Midbrain (tissue), 1 donor: ENCODE measurements at regions not wholly inside any gene's neighbourhood (a gene's known extent, or its start where the extent isn't known, plus 50 kb on each side); places are given as distances from the start of the nearest gene placed in this dataset.

Experiments
- DNase-seq: peaks from one replicate; lab custom pipeline; 2025; lab: John Stamatoyannopoulos, UW

DNA sequence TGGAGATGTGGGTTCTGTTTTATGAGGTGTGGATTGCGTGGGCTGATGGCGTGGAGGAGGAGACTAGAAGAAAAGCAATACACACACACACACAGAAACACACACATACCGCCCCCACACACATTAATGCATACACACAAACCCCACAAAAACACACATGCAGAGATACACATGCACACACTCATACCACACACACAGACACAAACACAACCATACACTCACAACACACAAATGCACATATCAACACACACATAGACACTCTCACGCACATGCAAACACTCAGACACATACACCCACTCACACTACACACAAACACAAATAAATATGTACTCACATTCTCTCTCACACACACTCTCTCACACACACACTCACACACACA lies 75.7 kb upstream of the UBL3 start:
- DNase-seq: no peak

DNA sequence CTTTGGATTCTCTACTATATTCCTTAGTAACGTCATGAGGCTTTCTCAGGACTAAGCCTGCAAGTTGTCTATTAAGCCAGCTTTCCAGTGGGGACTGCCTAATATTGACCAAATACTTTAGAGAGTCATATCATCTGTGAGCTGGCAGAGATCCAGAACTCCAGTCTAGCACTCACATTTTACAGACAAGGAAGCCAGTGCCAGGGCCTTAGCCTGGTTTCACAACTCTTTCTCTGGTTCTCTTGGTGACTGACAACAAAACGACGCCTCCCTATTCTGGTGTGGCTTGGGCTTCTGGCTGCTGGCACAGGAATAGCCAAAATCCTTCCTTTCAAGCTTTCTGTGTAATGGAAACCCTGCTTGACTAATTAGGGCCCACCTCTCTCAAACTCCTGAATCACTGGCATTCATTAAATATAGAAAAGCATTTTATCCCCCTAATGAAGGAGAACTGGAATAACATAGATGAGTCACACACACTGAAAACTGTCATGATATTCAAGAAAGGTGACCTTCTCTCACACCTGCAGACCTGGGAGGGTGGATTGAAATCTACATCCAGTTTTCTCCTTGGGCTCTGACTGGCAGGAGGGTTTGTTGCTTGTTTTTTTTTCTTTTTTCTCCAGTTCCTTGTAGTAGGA lies 75.2 kb upstream of the UBL3 start:
- DNase-seq: peak; percentile 25

DNA sequence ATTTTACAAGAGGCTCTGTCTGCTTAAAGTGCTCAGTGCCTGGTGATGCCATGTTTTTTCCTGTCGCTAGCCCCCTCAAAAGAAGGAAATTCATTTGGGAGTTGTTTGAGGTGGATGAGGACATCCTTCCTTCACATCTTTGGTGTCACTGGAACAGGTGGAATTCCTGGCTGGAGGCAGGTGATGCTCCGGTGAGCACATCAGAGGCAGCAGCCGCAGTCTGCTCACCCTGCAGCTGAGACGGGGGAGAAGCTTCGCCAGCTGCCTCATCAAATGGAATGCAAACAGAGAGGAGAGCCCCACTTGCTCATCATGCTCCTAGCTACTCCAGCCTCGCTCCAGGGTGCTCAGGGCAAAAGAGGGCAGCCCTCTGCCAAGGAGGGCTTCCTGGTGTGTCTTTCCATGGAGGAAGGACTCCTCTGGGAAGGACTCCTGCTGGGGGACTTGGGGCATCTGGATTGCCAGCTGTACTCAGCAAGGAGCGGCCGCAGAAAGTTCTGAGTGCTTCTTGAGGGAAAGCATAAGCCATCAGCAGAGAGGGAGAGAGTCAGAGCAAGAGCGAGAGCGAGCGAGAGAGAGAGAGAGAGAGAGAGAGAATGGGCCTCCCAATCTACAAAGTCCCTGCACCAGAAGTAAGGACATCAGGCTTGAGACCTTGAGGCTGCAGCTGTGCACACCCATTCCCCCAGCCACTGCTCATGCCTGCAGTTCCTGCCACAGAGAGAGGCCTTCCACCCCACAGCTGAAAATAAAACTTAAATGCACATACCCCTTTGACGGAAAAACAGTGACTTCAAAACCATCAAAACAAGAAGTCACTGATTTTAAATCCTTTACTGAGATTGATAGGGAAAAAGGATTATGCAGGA lies 74.3 kb upstream of the UBL3 start:
- no peak for DNase-seq

DNA sequence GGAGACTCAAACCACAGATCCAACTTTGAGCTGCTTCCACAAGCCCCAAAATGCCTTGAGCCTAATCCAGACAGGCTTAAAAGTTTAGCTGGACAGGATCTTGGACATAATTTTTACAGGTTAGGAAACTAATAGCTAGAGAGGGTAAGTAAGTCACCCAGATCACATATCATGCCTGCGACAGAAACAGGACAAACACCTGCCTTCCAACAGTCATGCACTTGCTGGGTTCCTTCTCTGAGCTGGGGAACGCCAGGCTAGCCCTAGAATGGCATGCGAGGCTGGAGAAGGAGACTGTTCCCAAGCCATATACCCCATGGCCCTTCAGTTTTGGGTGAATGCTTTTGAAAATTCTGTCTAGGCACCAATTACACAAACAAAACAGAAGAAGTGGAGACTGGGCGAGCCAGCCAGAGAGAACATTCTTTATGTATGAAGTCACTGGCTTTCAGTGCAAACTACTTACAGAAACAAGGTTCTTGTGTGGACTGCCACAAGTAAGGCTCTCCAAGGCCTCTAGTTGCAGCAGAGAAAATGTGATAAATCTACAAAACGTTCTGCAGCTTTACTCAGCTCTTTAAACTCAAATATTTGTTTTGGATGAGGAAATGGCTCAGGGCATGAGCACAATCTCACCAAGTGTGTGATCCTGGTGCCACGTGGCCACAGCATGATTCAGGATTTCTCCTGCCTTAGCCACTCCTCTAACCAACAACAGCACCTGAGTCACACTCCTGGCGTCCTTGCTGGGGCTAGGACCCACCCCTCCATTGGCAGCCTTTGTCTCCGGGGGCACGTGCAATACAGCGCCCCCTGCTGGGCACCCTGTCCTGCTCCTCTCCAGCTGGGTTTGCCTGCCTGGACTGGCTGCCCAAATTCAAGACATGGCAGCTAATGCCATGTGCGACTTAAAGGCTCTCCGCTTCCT lies 73.4 kb upstream of the UBL3 start:
- DNase-seq: peak; percentile 10

DNA sequence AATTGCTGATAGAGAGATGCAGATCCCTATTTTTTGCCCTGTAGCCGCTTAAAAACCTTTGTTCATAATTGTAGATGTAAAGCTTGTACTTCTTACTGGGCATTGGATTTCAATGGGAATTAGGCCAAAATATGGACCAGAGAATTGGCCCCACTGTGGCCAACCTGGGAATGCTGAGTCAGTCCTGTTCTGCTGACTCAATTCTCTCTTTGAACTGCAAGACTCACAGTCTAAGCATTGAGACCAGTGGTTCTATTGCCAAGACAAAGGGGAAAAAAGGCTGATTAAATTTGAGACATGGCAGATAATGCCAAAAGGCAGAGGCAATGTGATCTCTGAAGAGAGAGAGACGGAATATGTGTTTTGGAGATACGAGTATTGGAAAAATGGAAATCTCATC lies 72.5 kb upstream of the UBL3 start:
- DNase-seq: no peak

DNA sequence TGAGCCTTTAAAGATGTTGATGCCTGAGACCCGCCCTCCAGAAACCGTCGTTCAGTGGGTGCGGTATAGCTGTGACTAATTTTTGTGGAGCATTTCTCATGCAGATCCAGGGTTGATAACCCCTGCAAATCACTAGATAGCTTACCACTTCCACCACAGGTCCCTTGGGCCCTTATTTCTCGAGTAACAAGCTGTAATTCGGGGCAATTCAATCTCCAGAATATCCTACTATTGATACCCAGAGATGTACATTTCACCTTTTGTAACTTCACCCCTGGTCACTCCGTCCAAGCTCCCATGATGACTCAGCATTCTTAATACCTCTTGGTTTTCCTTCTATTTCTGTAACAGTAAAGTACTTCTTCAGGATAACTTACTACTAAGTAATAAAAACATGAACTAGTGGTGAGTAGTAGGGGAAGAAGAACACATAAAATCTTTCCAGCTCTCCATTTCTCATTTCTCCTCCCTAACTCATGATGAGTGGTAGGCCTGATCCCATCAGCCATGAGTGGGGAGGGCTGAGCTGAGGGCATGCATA lies 71.9 kb upstream of the UBL3 start:
- DNase-seq: no peak

DNA sequence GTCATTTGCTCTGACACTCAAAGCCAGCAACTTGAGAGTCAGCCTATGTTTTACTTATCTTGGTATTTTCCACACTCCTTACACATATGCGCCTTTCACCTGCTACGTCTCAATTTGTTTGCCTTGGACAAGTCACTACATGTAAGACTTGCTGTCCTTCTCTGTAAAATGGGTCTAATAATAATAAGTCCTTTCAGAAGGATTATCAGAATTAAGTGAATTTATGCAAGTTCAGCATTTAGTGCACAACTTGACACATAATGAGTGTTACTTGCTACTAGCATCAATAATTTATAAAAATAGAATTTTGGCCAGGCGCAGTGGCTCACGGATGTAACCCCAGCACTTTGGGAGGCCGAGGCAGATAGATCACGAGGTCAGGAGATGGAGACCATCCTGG lies 71.1 kb upstream of the UBL3 start:
- DNase-seq: no peak

DNA sequence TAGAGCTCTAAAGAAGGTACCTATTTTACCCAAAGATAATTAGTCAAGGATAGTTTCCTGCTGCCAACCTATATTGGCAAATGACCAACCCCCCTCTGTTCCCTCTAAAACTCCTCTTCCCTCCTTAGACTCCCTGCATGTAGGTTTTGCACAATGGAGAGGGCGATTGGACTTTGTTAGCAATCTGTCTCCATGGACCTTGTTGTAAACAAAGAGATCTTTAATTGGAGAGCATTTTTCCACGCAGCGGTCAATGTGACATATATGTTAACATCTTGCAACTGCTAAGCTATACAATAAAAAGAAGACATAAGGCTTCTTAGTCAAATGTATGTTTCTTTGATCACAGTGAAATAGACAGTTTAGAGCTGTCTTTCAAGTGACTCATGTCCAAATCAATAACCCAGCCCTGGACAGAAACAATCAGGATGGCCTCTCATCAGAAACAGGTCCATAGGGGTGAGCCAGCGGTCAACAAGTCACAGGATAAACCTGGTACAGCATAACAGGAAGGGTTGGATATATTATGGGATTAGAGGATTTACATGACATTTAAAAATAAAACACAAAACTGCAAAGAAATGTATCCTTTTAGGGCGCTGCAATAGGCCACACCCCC lies 69.7 kb upstream of the UBL3 start:
- DNase-seq: no peak

DNA sequence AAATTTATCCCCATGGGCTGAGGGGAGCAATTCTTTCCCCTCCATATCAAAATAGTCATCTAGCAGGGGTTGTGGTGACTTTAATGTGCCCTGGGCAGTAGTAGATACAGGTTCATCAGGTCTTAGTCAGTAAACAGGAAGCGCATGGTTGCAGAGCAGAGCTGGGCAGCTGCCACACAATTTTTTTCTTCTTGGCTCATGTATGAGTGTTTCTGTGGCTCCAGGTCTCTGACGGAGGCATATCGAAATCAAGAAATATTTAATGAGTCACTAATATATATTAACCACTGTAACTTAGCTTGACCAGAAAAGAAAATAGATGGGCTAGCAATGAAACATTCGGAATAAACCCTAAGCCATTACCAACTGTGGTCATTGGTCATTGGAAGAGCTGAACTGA lies 68.4 kb upstream of the UBL3 start:
- no peak for DNase-seq

DNA sequence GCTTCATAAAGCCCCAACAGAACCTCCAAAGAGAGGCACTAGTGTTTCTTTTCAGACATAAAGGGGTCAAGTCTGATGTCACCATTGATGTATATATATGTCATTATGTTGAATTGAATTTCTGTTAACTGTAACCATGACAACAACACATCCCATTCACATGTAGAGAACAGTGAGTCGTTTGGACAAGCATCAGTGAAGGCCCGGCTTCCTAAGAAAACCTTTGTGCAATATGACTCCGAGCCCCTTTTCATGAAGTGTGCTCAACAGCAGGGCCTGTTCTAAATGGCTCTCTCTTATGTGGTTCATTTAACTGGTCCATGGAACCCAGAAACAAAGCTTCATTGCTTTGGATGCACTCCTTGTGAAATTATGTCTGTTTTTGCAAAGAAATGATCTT lies 67.2 kb upstream of the UBL3 start:
- DNase-seq: no peak

DNA sequence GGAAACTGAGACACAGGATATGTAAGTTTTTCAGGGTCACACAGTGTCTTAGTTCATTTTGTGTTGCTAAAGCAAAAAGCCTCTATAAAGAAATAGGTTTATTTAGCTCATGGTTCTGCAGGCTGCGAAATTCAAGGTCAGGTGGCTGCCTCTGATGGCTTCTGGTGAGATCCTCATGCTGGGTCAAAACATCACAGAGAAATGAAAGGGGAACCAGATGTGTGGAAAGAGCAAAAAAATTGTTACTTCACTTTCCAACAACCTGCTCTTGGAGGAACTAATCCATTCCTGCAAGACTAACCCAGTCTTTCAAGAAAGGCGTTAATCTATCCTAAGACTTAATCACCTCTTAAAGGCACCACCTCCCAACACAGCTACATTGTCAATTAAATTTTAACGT lies 64.2 kb upstream of the UBL3 start:
- no peak for DNase-seq

DNA sequence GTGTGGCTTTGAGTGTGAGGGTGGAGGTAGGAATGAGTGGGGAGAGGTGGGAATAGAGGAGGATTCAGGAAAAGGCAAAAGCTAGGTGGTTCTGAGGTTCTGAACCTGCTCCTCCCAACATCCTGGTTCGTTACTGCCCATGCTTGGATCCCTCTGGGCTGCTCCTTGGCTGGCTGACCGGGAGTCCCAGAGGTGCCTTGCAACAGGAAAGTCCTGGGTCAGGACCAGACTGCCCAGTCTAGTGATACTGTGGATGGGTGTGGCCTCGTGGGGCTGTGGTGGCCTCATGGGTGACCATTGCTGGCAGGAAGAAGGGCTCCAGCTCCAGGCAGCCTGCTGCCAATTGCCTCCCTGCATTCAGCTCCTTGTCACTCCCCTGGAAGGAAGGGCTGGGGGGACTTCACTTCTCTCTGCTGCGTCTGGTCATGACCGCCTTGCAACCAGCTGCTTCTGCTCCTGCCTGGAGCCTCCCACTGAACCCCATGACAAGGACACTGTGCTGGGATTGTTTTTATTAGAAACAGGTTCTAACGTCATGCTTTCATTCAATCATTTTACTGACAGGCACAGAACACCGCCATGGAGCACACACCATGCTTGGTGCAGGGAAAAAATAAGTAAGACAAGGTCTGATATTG lies 61.5 kb upstream of the UBL3 start:
- DNase-seq: no peak

DNA sequence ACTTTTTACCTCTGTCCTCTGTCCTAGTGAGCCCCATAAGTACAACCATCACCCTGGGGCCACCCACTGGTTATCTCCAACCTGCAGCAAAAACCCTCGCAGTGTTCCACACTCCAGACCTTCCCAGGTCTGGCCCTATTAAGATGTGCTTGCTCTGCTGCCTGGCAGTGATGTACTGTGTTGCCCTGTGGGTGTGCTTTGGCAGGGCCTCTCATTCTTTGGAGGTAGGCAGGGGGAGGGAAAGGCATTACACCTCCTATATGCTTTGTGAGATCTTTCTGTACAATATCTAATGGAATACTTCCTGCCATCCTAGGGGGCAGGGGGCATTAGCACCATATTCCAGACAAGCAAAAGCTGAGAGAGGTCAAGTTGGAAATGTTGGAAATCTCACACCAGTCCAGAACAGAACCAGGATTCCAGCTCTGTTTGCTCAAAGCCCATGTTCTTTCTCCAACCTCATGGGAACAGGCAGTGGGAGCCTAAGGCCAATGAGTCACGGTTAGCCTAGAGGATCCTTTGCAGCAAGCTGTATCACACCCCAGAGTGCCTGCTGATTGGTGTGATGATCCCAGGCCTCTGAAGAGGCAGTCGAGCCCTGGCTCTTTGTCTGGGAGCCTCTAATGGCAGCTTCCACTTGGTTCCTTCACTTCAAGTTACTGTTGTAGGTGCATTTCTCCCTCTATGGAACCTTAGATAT lies 59.7 kb upstream of the UBL3 start:
- DNase-seq: no peak

DNA sequence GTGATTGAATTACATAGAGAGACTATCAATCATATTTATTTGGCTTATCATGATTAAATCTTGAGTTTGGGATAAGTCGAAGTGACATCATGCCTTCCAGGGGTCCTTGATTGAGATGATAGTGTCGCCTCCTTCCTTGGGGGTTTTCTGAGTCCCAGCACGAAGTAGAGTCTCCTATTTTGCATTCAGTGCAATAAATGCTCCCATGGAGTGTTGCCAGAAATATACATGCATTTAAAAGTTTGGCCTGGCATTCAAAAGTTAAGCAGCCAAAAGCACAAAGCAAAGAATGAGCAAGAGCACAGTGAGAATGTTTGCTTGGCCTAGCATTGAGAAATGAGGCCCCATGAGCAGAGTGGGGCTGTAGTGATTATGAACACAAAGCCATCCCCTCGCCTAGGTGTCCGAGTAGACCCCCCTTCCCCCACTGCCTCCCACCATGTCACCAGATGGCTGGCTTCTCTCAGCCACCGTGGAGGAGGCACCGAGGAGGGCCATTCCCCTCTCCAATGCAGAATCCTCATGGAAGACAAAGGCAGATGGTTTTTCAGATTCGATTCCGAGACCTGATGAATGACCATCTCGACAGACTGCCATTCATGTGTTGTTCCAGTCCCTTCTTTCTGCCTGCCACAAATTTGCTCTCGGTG lies 58.8 kb upstream of the UBL3 start:
- DNase-seq: no peak

DNA sequence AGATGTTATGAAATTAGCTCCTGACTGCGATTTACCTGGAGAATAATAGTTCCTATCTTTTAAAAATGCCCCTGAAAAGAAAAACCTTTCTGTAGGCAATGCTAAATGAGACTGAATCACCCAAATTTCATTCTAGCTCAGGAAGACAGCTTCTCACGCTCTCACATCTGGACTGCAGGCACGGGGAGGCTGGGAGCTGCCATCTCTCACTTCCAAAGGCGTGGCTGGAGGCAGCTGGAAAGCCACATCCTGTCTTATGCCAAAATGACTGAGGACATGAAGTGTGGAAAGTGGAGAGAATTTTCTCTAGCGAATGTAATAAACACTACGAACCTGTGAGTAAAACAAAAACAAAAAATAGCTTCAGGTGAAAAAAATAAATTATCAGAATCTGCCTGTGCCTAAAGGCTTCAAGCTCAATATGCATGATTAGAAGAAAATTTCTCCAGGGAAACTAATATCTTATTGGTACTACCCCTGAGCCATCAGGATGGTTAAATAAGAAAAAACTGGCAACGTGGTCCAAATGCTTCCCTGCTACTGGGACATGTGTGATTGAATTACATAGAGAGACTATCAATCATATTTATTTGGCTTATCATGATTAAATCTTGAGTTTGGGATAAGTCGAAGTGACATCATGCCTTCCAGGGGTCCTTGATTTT lies 58.1 kb upstream of the UBL3 start:
- DNase-seq: no peak

DNA sequence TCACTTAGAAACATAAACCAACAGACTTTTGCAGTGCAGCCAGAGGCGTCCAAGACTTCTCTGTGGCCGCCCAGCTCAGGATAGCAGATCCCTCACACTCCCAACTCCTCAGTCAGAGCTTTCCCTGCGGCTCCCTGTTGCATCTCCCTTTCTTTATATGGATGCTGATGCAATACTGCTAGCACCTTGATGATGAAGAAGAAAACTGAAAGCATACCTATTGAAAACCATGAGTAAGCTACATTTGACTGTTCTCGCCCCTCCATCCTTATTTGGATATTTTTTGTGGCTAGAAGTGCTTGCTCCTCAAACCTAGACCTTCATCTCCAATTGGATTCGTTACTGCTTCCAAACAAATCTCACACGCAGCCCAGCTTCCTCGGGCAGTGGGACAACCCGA lies 57.3 kb upstream of the UBL3 start:
- DNase-seq: no peak

DNA sequence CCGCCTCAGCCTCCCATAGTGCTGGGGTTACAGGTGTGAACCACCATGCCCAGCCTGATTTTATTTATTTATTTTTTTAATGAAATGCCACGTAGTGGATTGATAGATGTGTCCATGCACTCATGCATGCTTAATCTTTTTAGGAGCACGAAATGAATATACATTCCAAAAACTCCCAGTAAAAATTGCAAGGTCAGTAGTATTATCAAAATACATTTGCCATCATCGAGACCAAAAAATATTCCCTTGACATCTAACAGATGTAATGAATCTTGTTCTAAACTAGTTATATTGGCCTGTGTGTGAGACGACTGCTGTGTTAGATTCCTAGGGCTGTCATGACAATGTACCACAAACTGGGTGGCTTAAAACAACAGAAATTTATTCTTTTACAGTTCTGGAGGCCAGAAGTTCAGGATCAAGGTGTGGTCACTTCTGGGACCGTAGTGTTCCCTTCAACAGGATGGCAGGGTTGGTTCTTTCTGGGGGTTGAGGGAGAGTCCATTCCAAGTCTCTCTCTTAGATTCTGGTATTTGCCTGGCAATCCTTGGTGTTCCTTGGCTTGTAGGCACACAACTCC lies 56.1 kb upstream of the UBL3 start:
- DNase-seq: no peak

DNA sequence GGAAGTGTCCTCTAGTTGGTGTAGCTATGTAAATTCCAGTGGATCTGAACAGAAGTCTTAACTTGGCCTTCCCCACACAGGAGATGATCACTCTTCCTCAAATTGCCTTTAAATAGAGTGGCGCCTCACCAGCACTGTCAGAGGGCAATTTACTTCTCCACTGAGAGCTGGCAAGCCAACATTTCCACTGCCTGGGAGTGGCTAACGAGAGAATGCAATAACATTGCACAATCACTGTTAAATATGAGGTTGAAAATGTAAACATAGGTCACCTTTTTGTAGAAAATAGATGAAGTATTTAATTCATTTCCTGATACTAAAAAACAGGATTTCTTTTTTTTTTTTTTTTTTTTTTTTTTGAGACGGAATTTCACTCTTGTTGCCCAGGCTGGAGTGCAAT lies 55.4 kb upstream of the UBL3 start:
- peak; percentile 12 for DNase-seq

DNA sequence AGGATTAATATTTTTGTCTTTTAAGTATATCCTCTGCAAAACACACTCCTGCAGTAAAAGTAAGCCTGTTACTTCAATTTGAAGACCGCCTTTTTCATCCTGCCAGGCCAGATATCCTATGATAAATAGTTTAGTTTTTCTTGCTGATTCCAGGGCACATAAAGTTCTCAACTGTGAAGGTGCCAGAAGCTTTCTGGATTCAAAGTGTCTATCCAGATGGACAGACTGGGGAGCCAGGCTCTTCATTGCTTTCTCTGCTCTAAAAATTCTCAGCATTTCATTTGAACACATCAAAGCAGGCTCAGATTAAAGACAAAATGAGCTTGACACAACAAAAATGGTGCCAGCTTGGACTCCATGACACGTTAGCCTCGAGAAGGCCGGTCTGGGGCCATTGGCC lies 53.6 kb upstream of the UBL3 start:
- DNase-seq: no peak
